ENCODE measurements at regions not wholly inside any gene's neighbourhood (a gene's known extent, or its start where the extent isn't known, plus 50 kb on each side); places are given as distances from the start of the nearest gene placed in this dataset.
"Not testable (repeated sequence)": the region's sequence is repeated elsewhere in the genome, so short reads cannot be mapped to it uniquely, and the experiment has no call there.

- DNase-seq: no peak
Observed at GRCh38 chr2:242032780-242033656, 163.5 kb downstream of the RTP5 start.

DNA sequence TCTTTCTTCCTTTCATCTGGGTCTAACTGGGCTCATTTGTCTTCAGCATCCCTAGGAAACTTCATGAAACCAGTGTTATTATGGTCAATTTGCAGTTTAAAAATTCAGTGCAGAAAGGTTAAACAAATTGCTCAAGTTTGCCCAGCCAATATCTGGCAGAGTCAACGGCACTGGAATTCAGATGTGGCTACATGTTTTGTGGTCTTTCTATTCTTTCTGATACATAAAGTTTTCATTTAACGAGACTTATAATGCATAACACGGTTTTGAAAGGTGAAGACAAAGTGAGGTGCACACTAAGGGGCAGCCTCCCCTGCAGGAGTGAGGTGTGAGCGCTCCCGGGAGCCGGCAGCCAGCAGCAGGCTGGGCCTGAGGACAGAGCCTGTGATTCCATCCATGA is 164.6 kb downstream of the RTP5 start:
- DNase-seq: no peak

DNA sequence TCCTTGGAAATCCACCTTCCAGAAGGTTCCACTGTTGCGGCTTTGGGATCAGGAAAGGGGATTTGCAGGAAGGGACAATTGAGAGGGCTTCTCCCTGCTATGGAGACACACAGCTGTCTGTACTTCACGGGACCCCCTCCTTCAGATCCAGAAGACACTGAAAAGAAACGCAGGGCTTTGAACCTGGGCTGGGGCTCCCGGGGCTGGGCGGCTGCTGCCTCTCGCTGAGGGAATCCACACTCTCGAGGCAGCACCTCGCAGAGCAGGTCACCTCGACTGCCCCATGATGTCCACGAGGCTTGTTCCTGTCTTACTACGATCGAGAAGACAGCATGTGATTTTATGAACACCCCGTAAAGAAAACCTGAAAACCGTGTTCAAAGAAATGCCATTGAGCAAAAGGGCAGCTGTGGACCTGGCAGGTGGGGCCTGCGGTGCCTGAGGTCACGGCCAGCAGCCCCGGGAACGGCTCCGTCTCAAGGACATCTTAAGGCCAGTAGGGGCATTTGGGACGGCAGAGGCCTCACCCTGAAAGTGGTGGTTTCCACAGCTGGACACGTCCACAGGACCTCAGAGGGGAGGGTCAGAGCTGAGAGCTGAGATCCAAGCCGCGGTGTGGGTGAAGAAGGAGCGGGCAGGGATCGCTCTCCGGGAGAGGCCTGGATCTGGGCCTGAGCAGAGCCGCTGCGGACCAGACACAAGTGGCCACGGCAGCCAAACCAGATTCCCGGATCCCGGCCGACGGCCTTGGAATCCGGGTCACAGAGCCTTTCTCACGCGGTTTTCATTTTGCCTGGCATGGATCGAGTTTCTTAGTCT is 165.7 kb downstream of the RTP5 start:
- no peak for DNase-seq

GRCh38 chr2:242035858-242036652 is 166.5 kb downstream of the RTP5 start:
- DNase-seq: no peak

DNA sequence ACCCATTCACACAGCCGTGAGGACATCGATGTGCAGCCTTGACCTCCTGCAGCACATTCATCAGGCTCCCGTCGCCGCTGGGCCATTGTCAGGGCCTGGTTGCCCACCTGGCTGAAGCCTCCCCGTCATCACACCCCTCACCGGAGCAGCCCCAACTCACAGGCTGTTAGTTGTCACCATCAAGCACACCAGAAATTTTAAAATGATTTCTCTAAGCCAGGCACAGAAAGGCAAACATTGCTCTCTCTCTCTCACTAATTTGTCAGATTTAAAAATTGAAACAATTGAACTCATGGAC is 167.1 kb downstream of the RTP5 start:
- DNase-seq: no peak

DNA sequence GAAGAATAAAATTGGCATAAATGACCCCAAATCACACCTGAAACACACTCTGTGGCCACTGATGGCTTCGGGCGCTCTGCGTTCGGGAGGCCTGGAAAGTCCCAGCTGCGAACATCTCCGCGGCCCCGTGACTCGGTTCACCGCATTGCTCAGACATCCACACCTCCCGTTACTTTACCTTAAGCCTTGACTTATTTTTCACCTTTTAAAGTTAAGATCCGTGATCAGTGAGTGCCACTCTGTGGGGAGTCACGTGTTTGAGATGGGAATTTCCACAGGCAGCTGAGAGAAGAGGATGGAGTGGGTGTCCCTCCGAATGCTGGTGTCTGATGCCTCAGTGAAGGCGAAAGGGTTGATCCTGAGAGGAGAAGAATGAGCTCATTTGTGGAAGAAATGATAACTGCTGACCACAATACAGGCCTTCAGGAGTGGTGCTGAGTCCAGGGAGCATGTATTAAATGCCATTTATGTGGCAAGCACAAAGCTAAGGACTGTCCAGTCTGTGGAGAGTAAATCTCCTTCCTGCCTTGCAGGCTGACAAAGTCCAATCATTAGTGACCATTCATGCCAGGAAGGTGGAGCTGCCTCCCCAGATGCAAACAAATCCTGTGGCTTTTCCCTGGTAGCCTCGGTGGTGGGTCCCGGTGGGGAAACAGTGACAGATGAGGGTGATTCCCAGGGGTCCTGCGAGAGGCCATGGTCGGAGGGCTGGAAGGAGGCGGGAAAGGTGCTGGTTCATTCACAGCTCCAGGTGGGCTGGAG is 168.8 kb downstream of the RTP5 start:
- no peak for DNase-seq

- DNase-seq: no peak
Observed at GRCh38 chr2:242038928-242039341, 169.4 kb downstream of the RTP5 start.

DNA sequence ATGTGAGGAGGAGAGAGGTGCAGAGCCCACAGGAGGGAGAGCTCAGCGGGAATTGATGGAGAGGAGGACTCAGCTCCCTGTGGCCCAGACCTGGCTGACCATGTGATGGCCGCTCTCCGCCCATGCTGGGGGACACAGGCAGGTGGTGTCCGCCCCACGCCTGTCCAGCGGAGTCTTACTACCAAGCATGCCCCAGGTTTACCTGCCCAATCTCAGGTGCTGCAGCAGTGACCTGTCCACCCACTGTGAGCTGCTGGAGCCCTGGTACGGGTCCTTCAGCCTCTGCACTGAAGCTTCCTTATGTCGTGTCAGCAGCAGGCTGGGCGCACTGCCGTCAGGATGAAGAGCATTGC is 170.8 kb downstream of the RTP5 start:
- no peak for DNase-seq

- no peak for DNase-seq
Observed at GRCh38 chr2:242040681-242041080, 171.2 kb downstream of the RTP5 start.

- DNase-seq: no peak
Observed at GRCh38 chr2:242041816-242042215, 172.3 kb downstream of the RTP5 start.

DNA sequence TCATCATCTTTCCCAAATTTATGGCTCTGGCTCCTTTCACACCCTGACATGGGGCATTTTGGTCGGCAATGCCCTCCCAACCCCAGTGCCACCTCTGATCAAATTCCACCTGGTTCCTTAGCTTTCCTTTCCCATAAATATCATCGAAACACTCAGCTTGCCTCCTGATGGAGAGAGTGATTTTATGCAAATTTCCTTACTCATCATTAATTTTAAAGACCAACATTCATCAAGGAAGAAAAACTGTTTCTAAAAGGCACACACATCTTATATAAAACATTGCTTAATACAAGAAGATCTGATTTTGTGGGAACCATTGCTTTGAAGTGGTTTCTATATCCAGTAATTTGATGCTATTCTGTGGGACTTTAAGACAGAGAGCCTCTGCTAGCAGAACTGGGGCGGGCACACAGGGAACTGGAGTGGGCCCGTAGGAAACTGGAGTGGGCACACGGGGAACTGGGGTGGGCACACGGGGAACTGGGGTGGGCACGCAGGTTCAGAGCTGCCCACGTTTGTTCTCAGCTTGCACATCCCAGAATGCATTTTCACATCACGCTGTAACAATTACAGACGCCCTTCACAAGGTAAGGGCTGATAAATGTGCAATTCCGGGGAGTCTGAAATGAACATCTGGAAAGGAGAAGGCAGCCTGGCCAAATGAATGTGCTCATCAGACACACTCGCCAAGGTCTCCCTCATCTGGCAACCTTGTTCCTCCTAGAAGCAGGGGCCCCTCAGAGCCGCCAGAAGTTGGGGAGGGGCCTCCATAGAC is 174.2 kb downstream of the RTP5 start:
- DNase-seq: no peak

DNA sequence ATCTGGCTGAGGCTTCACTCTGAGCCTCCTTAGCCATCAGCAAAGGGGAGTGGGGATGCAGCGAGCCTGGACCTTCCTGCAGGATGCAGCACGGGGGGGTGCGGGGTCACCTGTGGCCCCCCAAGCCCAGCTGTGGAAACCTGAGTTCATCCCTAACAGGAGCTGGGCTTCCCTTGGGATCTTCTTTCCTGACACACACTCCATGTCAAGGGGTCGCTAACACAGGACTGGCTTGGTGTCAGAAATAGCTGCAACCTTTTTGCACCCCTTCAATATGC is 174.7 kb downstream of the RTP5 start:
- no peak for DNase-seq

DNA sequence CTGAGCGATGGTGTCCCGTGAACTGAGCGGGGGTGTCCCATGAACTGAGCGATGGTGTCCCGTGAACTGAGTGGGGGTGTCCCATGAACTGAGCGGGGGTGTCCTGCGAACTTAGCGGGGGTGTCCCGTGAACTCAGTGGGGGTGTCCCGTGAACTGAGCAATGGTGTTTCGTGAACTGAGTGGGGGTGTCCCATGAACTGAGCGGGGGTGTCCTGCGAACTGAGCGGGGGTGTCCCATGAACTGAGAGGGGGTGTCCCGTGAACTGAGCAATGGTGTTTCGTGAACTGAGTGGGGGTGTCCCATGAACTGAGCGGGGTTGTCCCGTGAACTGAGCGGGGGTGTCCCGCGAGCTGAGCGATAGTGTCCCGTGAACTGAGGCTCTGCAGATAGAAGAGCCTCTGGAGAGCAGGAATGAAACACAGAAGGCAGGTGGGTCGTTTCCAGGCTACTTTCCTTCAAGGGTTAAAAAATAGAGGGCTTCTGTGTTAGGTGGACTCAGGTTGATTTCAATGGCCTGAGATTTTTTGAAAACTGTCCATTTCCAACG is 176.1 kb downstream of the RTP5 start:
- DNase-seq: not testable (repeated sequence)

DNA sequence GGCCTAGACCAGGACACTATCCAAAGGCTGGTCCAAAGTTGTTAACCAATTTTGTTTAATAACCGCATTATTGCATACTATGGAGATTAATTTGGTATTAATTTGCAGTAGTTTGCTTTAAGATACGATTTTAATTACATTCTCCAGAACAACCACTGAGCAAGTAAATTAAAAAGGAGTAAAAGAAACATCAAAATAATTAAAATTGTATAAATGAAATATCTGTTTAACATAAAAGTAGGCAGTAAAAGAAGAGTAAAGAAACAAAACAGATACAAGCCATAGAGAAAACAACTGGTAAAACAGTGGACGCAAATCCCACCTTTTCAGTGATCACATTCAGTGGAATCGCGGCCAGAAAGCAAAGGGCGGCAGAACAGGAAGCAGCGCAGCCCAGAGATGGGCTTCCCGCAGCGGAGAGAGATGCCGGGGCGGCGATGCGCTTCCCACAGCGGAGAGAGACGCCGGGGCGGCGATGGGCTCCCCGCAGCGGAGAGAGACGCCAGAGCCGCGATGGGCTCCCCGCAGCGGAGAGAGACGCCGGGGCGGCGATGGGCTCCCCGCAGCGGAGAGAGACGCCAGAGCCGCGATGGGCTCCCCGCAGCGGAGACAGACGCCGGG is 176.8 kb downstream of the RTP5 start:
- no peak for DNase-seq

DNA sequence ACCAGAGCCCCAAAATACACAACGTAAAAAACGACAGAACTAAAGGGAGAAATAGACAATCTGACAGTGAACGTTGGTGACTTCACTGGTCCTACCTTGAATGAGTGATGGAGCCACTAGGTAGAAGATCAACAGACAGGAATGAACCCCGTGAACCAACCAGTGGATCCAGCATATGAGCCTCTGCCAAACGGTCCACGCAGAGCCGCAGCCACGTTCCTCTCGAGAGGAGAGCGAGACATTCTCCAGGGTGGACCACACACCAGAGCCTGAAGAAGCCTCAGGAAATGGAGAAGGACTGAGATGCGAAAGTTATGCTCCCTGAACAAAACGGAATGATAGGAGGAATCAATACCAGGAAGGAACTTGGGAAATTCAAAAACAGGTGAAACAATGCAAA is 178.4 kb downstream of the RTP5 start:
- no peak for DNase-seq

GRCh38 chr2:242048479-242048878 is 178.9 kb downstream of the RTP5 start:
- DNase-seq: no peak

DNA sequence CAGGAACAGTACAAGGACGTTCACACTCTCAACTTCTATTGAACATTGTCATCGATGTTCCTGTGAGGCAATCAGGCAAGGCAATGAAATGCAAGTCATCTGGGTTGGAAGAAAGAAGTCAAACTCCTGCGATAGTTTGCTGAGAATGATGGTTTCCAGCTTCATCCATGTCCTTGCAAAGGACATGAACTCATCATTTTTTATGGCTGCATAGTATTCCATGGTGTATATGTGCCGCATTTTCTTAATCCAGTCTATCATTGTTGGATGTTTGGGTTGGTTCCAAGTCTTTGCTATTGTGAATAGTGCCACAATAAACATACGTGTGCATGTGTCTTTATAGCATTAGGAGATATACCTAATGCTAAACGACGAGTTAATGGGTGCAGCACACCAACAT is 180.0 kb downstream of the RTP5 start:
- DNase-seq: not testable (repeated sequence)

GRCh38 chr2:242051463-242051862 is 181.9 kb downstream of the RTP5 start:
- no peak for DNase-seq

DNA sequence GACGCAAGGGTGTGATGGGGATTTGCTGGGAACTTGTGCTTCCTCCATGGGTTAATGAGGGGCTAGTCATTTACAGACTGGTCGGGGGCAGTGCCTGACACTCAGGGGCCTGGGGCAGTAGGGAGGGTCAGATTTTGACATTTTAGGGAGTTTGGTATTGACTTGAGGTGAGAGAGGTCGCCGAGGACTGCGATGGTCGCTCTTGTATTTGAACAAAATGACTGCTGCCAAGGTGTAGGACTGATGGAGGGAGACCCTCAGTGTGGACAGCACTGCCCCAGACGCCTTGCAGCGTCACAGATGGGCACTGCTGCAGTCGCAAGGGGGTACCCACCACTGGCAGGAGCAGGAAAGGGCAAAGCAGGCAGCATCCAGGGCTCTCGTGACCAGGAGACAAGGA is 182.9 kb downstream of the RTP5 start:
- no peak for DNase-seq

GRCh38 chr2:242053921-242054320 is 184.4 kb downstream of the RTP5 start:
- DNase-seq: no peak

DNA sequence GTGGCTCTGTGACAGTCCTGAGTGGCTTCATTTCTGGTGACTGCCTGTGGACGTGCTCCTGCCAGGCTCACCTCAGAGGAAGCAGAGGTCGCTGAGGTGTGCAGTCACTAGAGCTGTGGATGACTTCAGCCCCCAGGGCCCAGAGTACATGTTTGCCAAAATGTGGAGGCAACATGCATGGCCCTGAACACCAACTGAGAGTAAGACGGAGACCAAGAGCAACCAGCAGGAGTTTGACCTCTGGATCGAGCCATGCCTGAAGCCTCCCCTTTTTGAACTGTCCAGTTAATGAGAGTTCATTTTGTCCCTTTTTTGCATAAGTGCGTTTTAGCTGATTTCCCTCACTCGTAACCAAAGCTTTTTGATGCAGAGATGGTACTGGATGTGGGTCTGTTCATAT is 184.9 kb downstream of the RTP5 start:
- DNase-seq: no peak
